CD4-positive, CD25-positive, alpha-beta regulatory T cell (primary cell): ENCODE measurements at regions not wholly inside any gene's neighbourhood (a gene's known extent, or its start where the extent isn't known, plus 50 kb on each side); places are given as distances from the start of the nearest gene placed in this dataset.

Experiments used
- ATAC-seq, 2 donors: fragments of 150-1000 bp; cut with Tn5 transposase; one replicate each; pipeline ENCODE4 v1.10.0; 2021; ENCODE audit warnings: low read depth in 2 of 2, moderate number of reproducible peaks in 2 of 2, moderate library complexity in 1 of 2
- DNase-seq, 3 donors: peaks; one replicate each; pipeline versions ENCODE4 v3.0.0 to v3.0.0-alpha.2; 2012 to 2022; ENCODE audit warnings: mixed read lengths in 1 of 3
- H3K27ac ChIP-seq: one replicate; pipeline ENCODE4 v1.7.0; 2013; ENCODE audit warnings: mild to moderate bottlenecking, low read length; ENCODE audit not compliant: insufficient read depth, poor library complexity, severe bottlenecking
- H3K27me3 ChIP-seq: one replicate; pipeline ENCODE4 v1.7.0; 2013; ENCODE audit warnings: low read length; ENCODE audit not compliant: control insufficient read depth, insufficient read depth
- H3K36me3 ChIP-seq: one replicate; pipeline ENCODE4 v1.7.0; 2013; ENCODE audit warnings: mild to moderate bottlenecking, low read length, moderate library complexity; ENCODE audit not compliant: control insufficient read depth, insufficient read depth
- H3K4me1 ChIP-seq: 2 replicates; pipeline ENCODE4 v1.7.0; 2013; ENCODE audit warnings: mild to moderate bottlenecking, low read length; ENCODE audit not compliant: insufficient read depth, control insufficient read depth, poor library complexity, severe bottlenecking
- H3K4me3 ChIP-seq: one replicate; pipeline ENCODE4 v1.7.0; 2013; ENCODE audit warnings: low read depth, mild to moderate bottlenecking, low read length, moderate library complexity
- H3K9me3 ChIP-seq, 2 experiments: 1 replicate in 1 of 2; 2 replicates in 1 of 2; pipeline ENCODE4 v1.7.0; 2013; ENCODE audit warnings: low read length in 2 of 2, mild to moderate bottlenecking in 1 of 2, moderate library complexity in 1 of 2; ENCODE audit not compliant: control insufficient read depth in 2 of 2
- H3K27ac Mint-ChIP-seq, 3 donors: one replicate each; pipeline ENCODE4 v1.8.0; 2020 to 2022; ENCODE audit warnings: mild to moderate bottlenecking in 3 of 3, mixed read lengths in 3 of 3, moderate library complexity in 2 of 3
- H3K27me3 Mint-ChIP-seq: one replicate; pipeline ENCODE4 v1.8.0; 2022; ENCODE audit warnings: mild to moderate bottlenecking, mixed read lengths
- H3K36me3 Mint-ChIP-seq: one replicate; pipeline ENCODE4 v1.8.0; 2020; ENCODE audit warnings: mixed read lengths
- H3K4me1 Mint-ChIP-seq, 4 donors: one replicate each; pipeline ENCODE4 v1.8.0; 2020 to 2022; ENCODE audit warnings: mixed read lengths in 4 of 4, mild to moderate bottlenecking in 1 of 4
- H3K4me3 Mint-ChIP-seq, 4 donors: one replicate each; pipeline ENCODE4 v1.8.0; 2020 to 2022; ENCODE audit warnings: mild to moderate bottlenecking in 4 of 4, mixed read lengths in 4 of 4, moderate library complexity in 3 of 4
- H3K9me3 Mint-ChIP-seq, 7 donors: one replicate each; pipeline ENCODE4 v1.8.0; 2020 to 2022; ENCODE audit warnings: mixed read lengths in 7 of 7, mild to moderate bottlenecking in 3 of 7, moderate library complexity in 2 of 7

- Mint-ChIP-seq H3K4me1 (no peaks in the 10 kb centered on the region), H3K27ac (no peak overlapping the region), H3K36me3 (no peaks in the 10 kb centered on the region), H3K4me3 (no peak overlapping the region), H3K9me3 (peaks cover 0 to 4% (median 0%) of the 10 kb centered on the region in 7 donors), H3K27me3 (no peaks in the 10 kb centered on the region)
- no peak overlapping the region for H3K4me3 ChIP-seq
- no peaks in the 10 kb centered on the region for H3K27me3 ChIP-seq
- no peaks in the 10 kb centered on the region for H3K9me3 ChIP-seq
- no peak overlapping the region for H3K27ac ChIP-seq
- H3K4me1 ChIP-seq, result no peaks in the 10 kb centered on the region
- H3K36me3 ChIP-seq, result no peaks in the 10 kb centered on the region
- ATAC-seq (no peak), DNase-seq (no peak)
Measured at GRCh38 chrX:122246937-122247336, 937.1 kb upstream of the GRIA3 start.

GRCh38 chrX:122248681-122249080, 935.4 kb upstream of the GRIA3 start:
- H3K27me3 Mint-ChIP-seq, result no peaks in the 10 kb centered on the region
- Histone ChIP-seq H3K9me3 (no peaks in the 10 kb centered on the region), H3K27me3 (no peaks in the 10 kb centered on the region), H3K4me1 (no peaks in the 10 kb centered on the region), H3K27ac (no peak overlapping the region), H3K4me3 (no peak overlapping the region), H3K36me3 (no peaks in the 10 kb centered on the region)
- ATAC-seq, result no peak
- no peak for DNase-seq
- H3K9me3 Mint-ChIP-seq, result peaks cover 0 to 4% (median 0%) of the 10 kb centered on the region in 7 donors
- no peak overlapping the region for H3K4me3 Mint-ChIP-seq
- no peaks in the 10 kb centered on the region for H3K36me3 Mint-ChIP-seq
- H3K4me1 Mint-ChIP-seq, result no peaks in the 10 kb centered on the region
- no peak overlapping the region for H3K27ac Mint-ChIP-seq

GRCh38 chrX:122252454-122252853, 931.6 kb upstream of the GRIA3 start:
- Mint-ChIP-seq H3K36me3 (no peaks in the 10 kb centered on the region), H3K4me3 (no peak overlapping the region), H3K27ac (no peak overlapping the region), H3K4me1 (no peaks in the 10 kb centered on the region), H3K27me3 (no peaks in the 10 kb centered on the region), H3K9me3 (peaks cover 0 to 4% (median 0%) of the 10 kb centered on the region in 7 donors)
- H3K4me1 ChIP-seq, result no peaks in the 10 kb centered on the region
- no peak overlapping the region for H3K27ac ChIP-seq
- no peak overlapping the region for H3K4me3 ChIP-seq
- ATAC-seq, result no peak
- no peak for DNase-seq
- H3K36me3 ChIP-seq, result no peaks in the 10 kb centered on the region
- no peaks in the 10 kb centered on the region for H3K9me3 ChIP-seq
- no peaks in the 10 kb centered on the region for H3K27me3 ChIP-seq

- Mint-ChIP-seq H3K4me3 (no peak overlapping the region), H3K27ac (no peak overlapping the region), H3K27me3 (no peaks in the 10 kb centered on the region), H3K36me3 (no peaks in the 10 kb centered on the region), H3K9me3 (peaks cover 0 to 12% (median 4%) of the 10 kb centered on the region in 7 donors), H3K4me1 (no peaks in the 10 kb centered on the region)
- DNase-seq (no peak), ATAC-seq (no peak)
- Histone ChIP-seq H3K27ac (no peak overlapping the region), H3K4me3 (no peak overlapping the region), H3K36me3 (no peaks in the 10 kb centered on the region), H3K4me1 (no peaks in the 10 kb centered on the region), H3K27me3 (no peaks in the 10 kb centered on the region), H3K9me3 (no peaks in the 10 kb centered on the region)
Measured at GRCh38 chrX:122268353-122268752, 915.7 kb upstream of the GRIA3 start.

GRCh38 chrX:122269243-122269781, 914.8 kb upstream of the GRIA3 start:
- peaks cover 0 to 12% (median 4%) of the 10 kb centered on the region in 7 donors for H3K9me3 Mint-ChIP-seq
- Histone ChIP-seq H3K9me3 (no peaks in the 10 kb centered on the region), H3K4me3 (no peak overlapping the region), H3K36me3 (no peaks in the 10 kb centered on the region), H3K4me1 (no peaks in the 10 kb centered on the region), H3K27ac (no peak overlapping the region), H3K27me3 (no peaks in the 10 kb centered on the region)
- no peak overlapping the region for H3K27ac Mint-ChIP-seq
- no peak overlapping the region for H3K4me3 Mint-ChIP-seq
- H3K36me3 Mint-ChIP-seq, result no peaks in the 10 kb centered on the region
- no peaks in the 10 kb centered on the region for H3K4me1 Mint-ChIP-seq
- ATAC-seq, result no peak
- no peak for DNase-seq
- H3K27me3 Mint-ChIP-seq, result no peaks in the 10 kb centered on the region

GRCh38 chrX:122270809-122271494, 913.1 kb upstream of the GRIA3 start:
- H3K4me1 ChIP-seq, result no peaks in the 10 kb centered on the region
- Mint-ChIP-seq H3K4me1 (no peaks in the 10 kb centered on the region), H3K36me3 (no peaks in the 10 kb centered on the region), H3K9me3 (peaks cover 0 to 6% (median 4%) of the 10 kb centered on the region in 7 donors), H3K27ac (no peak overlapping the region), H3K27me3 (no peaks in the 10 kb centered on the region), H3K4me3 (no peak overlapping the region)
- no peak for ATAC-seq
- DNase-seq, result no peak
- H3K27ac ChIP-seq, result no peak overlapping the region
- no peaks in the 10 kb centered on the region for H3K9me3 ChIP-seq
- no peak overlapping the region for H3K4me3 ChIP-seq
- H3K36me3 ChIP-seq, result no peaks in the 10 kb centered on the region
- H3K27me3 ChIP-seq, result no peaks in the 10 kb centered on the region

- H3K27ac Mint-ChIP-seq, result no peak overlapping the region
- ATAC-seq, result no peak
- H3K36me3 Mint-ChIP-seq, result no peaks in the 10 kb centered on the region
Measured at GRCh38 chrX:122272011-122272410, 912.1 kb upstream of the GRIA3 start.

GRCh38 chrX:122279746-122280145, 904.3 kb upstream of the GRIA3 start:
- DNase-seq (no peak), ATAC-seq (no peak)
- Mint-ChIP-seq H3K27ac (no peak overlapping the region), H3K36me3 (no peaks in the 10 kb centered on the region), H3K4me3 (no peak overlapping the region), H3K9me3 (peaks cover 0 to 2% (median 0%) of the 10 kb centered on the region in 7 donors), H3K27me3 (no peaks in the 10 kb centered on the region), H3K4me1 (no peaks in the 10 kb centered on the region)
- Histone ChIP-seq H3K9me3 (no peaks in the 10 kb centered on the region), H3K27ac (no peak overlapping the region), H3K27me3 (no peaks in the 10 kb centered on the region), H3K4me3 (no peak overlapping the region), H3K36me3 (no peaks in the 10 kb centered on the region), H3K4me1 (no peaks in the 10 kb centered on the region)

More at GRCh38 chrX:122272011-122272410, 912.1 kb upstream of the GRIA3 start:
- Mint-ChIP-seq H3K9me3 (peaks cover 0 to 6% (median 4%) of the 10 kb centered on the region in 7 donors), H3K27me3 (no peaks in the 10 kb centered on the region), H3K4me1 (no peaks in the 10 kb centered on the region), H3K4me3 (no peak overlapping the region)
- H3K9me3 ChIP-seq, result no peaks in the 10 kb centered on the region
- H3K4me3 ChIP-seq, result no peak overlapping the region
- no peaks in the 10 kb centered on the region for H3K36me3 ChIP-seq
- no peak overlapping the region for H3K27ac ChIP-seq
- no peak for DNase-seq
- no peaks in the 10 kb centered on the region for H3K4me1 ChIP-seq
- H3K27me3 ChIP-seq, result no peaks in the 10 kb centered on the region
